CD14-positive monocyte (primary cell): ENCODE measurements at regions not wholly inside any gene's neighbourhood (a gene's known extent, or its start where the extent isn't known, plus 50 kb on each side); places are given as distances from the start of the nearest gene placed in this dataset.
"Not testable (repeated sequence)": the region's sequence is repeated elsewhere in the genome, so short reads cannot be mapped to it uniquely, and the experiment has no call there.

ENCODE experiments used
- DNase-seq, 3 donors: peaks; one replicate each; pipeline ENCODE4 v3.0.0-alpha.2; 2011 to 2022
- H2AFZ ChIP-seq: 2 replicates; pipeline ENCODE4 v1.6.0; 2012; ENCODE audit warnings: mild to moderate bottlenecking, low read depth, low read length, inconsistent platforms; ENCODE audit not compliant: insufficient read depth, poor library complexity, severe bottlenecking
- H3K27ac ChIP-seq, 2 donors: 1 replicate in 1 of 2; 2 replicates in 1 of 2; pipeline ENCODE4 v1.5.1; 2012 to 2013; ENCODE audit warnings: low read length in 2 of 2, control low read depth in 1 of 2, inconsistent platforms in 1 of 2, low read depth in 1 of 2, mild to moderate bottlenecking in 1 of 2
- H3K27me3 ChIP-seq, 2 donors: one replicate each; pipeline versions ENCODE4 v1.6.0 to v1.6.1; 2011 to 2013; ENCODE audit warnings: low read length in 2 of 2; ENCODE audit not compliant: control insufficient read depth in 2 of 2, insufficient read depth in 2 of 2
- H3K36me3 ChIP-seq, 2 donors: replicated peaks in 1 of 2; 1 replicate in 1 of 2; 2 replicates in 1 of 2; pipeline versions ENCODE4 v1.5.1 to v1.6.1; 2012 to 2013; ENCODE audit warnings: low read length in 2 of 2, control low read depth in 1 of 2, inconsistent platforms in 1 of 2, mild to moderate bottlenecking in 1 of 2; ENCODE audit not compliant: insufficient read depth in 2 of 2, control insufficient read depth in 1 of 2
- H3K4me1 ChIP-seq, 2 donors: 1 replicate in 1 of 2; 2 replicates in 1 of 2; pipeline versions ENCODE4 v1.5.1 to v1.6.1; 2012 to 2013; ENCODE audit warnings: low read length in 2 of 2, control low read depth in 1 of 2, inconsistent platforms in 1 of 2, mild to moderate bottlenecking in 1 of 2, moderate library complexity in 1 of 2; ENCODE audit not compliant: insufficient read depth in 2 of 2, control insufficient read depth in 1 of 2
- H3K4me2 ChIP-seq: replicated peaks from 2 replicates; pipeline ENCODE3; 2012; ENCODE audit warnings: low read length, moderate library complexity, mild to moderate bottlenecking; ENCODE audit not compliant: poor library complexity, severe bottlenecking; ENCODE audit errors: extremely low read depth
- H3K4me3 ChIP-seq, 3 experiments: fragments of 200-600 bp in 1 of 3; sonication (generic) in 1 of 3; replicated peaks in 1 of 3; 1 replicate in 2 of 3; 2 replicates in 1 of 3; pipeline ENCODE4 v1.5.1; 2011 to 2013; ENCODE audit warnings: low read length in 3 of 3, mild to moderate bottlenecking in 3 of 3, control low read depth in 2 of 3, low read depth in 2 of 3, inconsistent platforms in 1 of 3, moderate library complexity in 1 of 3
- H3K79me2 ChIP-seq: 2 replicates; pipeline ENCODE4 v1.6.0; 2012; ENCODE audit warnings: mild to moderate bottlenecking, control low read depth, inconsistent platforms, low read length, moderate library complexity; ENCODE audit not compliant: insufficient read depth
- H3K9ac ChIP-seq: 2 replicates; pipeline ENCODE4 v1.6.0; 2017; ENCODE audit warnings: low read length, mild to moderate bottlenecking; ENCODE audit not compliant: insufficient read depth, poor library complexity, severe bottlenecking
- H3K9me3 ChIP-seq, 2 donors: replicated peaks in 1 of 2; 1 replicate in 1 of 2; 2 replicates in 1 of 2; pipeline versions ENCODE4 v1.5.1 to v1.6.1; 2012 to 2013; ENCODE audit warnings: low read length in 2 of 2, control low read depth in 1 of 2; ENCODE audit not compliant: control insufficient read depth in 1 of 2, insufficient read depth in 1 of 2
- H4K20me1 ChIP-seq: 2 replicates; pipeline ENCODE4 v1.6.0; 2012; ENCODE audit warnings: mild to moderate bottlenecking, low read length, control low read depth, moderate library complexity; ENCODE audit not compliant: insufficient read depth
- H3K27ac Mint-ChIP-seq, 7 donors: one replicate each; pipeline ENCODE4 v1.8.0; 2020; ENCODE audit warnings: mild to moderate bottlenecking in 7 of 7, mixed read lengths in 7 of 7, moderate library complexity in 6 of 7, inconsistent platforms in 2 of 7
- H3K27me3 Mint-ChIP-seq, 3 donors: one replicate each; pipeline ENCODE4 v1.8.0; 2021 to 2022; ENCODE audit warnings: low read depth in 3 of 3, mild to moderate bottlenecking in 3 of 3, mixed read lengths in 3 of 3, moderate library complexity in 3 of 3, inconsistent platforms in 1 of 3
- H3K36me3 Mint-ChIP-seq, 2 donors: one replicate each; pipeline ENCODE4 v1.8.0; 2020; ENCODE audit warnings: mixed read lengths in 2 of 2, inconsistent platforms in 1 of 2, mild to moderate bottlenecking in 1 of 2
- H3K4me1 Mint-ChIP-seq: one replicate; pipeline ENCODE4 v1.8.0; 2020; ENCODE audit warnings: mild to moderate bottlenecking, mixed read lengths
- H3K4me3 Mint-ChIP-seq, 2 donors: one replicate each; pipeline ENCODE4 v1.8.0; 2020; ENCODE audit warnings: mild to moderate bottlenecking in 2 of 2, mixed read lengths in 2 of 2, moderate library complexity in 1 of 2
- H3K9me3 Mint-ChIP-seq, 7 donors: one replicate each; pipeline ENCODE4 v1.8.0; 2020 to 2022; ENCODE audit warnings: mixed read lengths in 7 of 7, mild to moderate bottlenecking in 6 of 7, moderate library complexity in 6 of 7, inconsistent platforms in 2 of 7
- CTCF ChIP-seq: fragments of 200-600 bp; IDR thresholded peaks from one replicate; pipeline ENCODE4 v1.8.0; 2022; ENCODE audit warnings: antibody characterized with exemption, mild to moderate bottlenecking
- WGBS: methylation state at CpG from one replicate; pipeline ENCODE4 v1.1.5; 2013; ENCODE audit warnings: missing lambda C conversion rate; ENCODE audit not compliant: insufficient coverage; 5-methylcytosine and 5-hydroxymethylcytosine counted together
- intact Hi-C, 2 donors: fragments of 100-400 bp; cut with micrococcal nuclease; formaldehyde crosslinking; loops; one replicate each; pipeline versions ENCODE4 v1.15.0 to v1.15.1; 2023

GRCh38 chr2:102895376-102895775 lies 133.5 kb downstream of the TMEM182 start:
- no peaks in the 10 kb centered on the region for H3K27me3 ChIP-seq
- Mint-ChIP-seq H3K36me3 (no peaks in the 10 kb centered on the region), H3K4me1 (peaks cover 26% of the 10 kb centered on the region), H3K9me3 (peaks cover 0 to 12% (median 3%) of the 10 kb centered on the region in 7 donors), H3K27ac (no peak overlapping the region), H3K4me3 (no peak overlapping the region), H3K27me3 (peaks cover 0 to 2% (median 0%) of the 10 kb centered on the region in 3 donors)
- no peaks in the 10 kb centered on the region for H4K20me1 ChIP-seq
- no peaks in the 10 kb centered on the region for H3K9me3 ChIP-seq
- no peak overlapping the region for H3K9ac ChIP-seq
- peak; percentile 4 to 21 (median 8) for DNase-seq
- TF ChIP-seq CTCF: no peak
- H3K4me3 ChIP-seq: no peak overlapping the region
- H3K4me2 ChIP-seq: no peak overlapping the region
- WGBS: no CpG with 5 or more reads among the region's 2 CpGs
- no peak overlapping the region for H3K27ac ChIP-seq
- intact Hi-C loops: no loop called here
- no peaks in the 10 kb centered on the region for H3K36me3 ChIP-seq
- peaks cover 10 to 12% of the 10 kb centered on the region in 2 donors for H3K4me1 ChIP-seq
- H3K79me2 ChIP-seq: no peaks in the 10 kb centered on the region
- no peak overlapping the region for H2AFZ ChIP-seq

- H4K20me1 ChIP-seq, H3K27me3 Mint-ChIP-seq, H3K79me2 ChIP-seq, H3K27ac Mint-ChIP-seq, H3K36me3 ChIP-seq, H3K9ac ChIP-seq, H3K4me3 ChIP-seq, intact Hi-C loops, H3K27me3 ChIP-seq, H3K4me1 ChIP-seq, H3K4me2 ChIP-seq, H2AFZ ChIP-seq, H3K9me3 ChIP-seq, H3K36me3 Mint-ChIP-seq, H3K27ac ChIP-seq, H3K4me3 Mint-ChIP-seq, H3K4me1 Mint-ChIP-seq, DNase-seq: not testable (repeated sequence)
- no CpG with 5 or more reads among the region's 2 CpGs for WGBS
- peaks cover 0 to 11% (median 4%) of the 10 kb centered on the region in 7 donors for H3K9me3 Mint-ChIP-seq
Observed at GRCh38 chr2:102909240-102909639, 147.4 kb downstream of the TMEM182 start.
